Nephron (organoid): ENCODE measurements at regions not wholly inside any gene's neighbourhood (a gene's known extent, or its start where the extent isn't known, plus 50 kb on each side); places are given as distances from the start of the nearest gene placed in this dataset.

Experiments
- H3K27ac Mint-ChIP-seq, 3 experiments: 2 replicates each; pipeline ENCODE4 v1.8.0; 2020; ENCODE audit warnings: mixed read lengths in 3 of 3, mild to moderate bottlenecking in 2 of 3, moderate library complexity in 1 of 3
- H3K27me3 Mint-ChIP-seq: 2 replicates; pipeline ENCODE4 v1.8.0; 2021; ENCODE audit warnings: low read depth, mild to moderate bottlenecking, moderate library complexity, mixed read lengths
- H3K36me3 Mint-ChIP-seq: 2 replicates; pipeline ENCODE4 v1.8.0; 2020; ENCODE audit warnings: low read depth, mixed read lengths
- H3K4me1 Mint-ChIP-seq: 2 replicates; pipeline ENCODE4 v1.8.0; 2020; ENCODE audit warnings: mixed read lengths
- H3K4me3 Mint-ChIP-seq, 3 experiments: 2 replicates each; pipeline ENCODE4 v1.8.0; 2020; ENCODE audit warnings: mild to moderate bottlenecking in 3 of 3, mixed read lengths in 3 of 3, moderate library complexity in 2 of 3
- H3K9me3 Mint-ChIP-seq: 2 replicates; pipeline ENCODE4 v1.8.0; 2020; ENCODE audit warnings: mixed read lengths
- CTCF ChIP-seq, 3 experiments: fragments of 200-600 bp; sonication (generic); IDR thresholded peaks; one replicate each; pipeline ENCODE4 v1.5.0; 2021; ENCODE audit warnings: antibody characterized with exemption in 3 of 3; ENCODE audit not compliant: unreplicated experiment in 3 of 3

GRCh38 chr14:86936556-86936955 lies 1056.4 kb downstream of the GALC start:
- H3K36me3 Mint-ChIP-seq = no peaks in the 10 kb centered on the region
- H3K9me3 Mint-ChIP-seq = no peaks in the 10 kb centered on the region
- peak overlapping the region in 1 of 3 experiments; percentile 38 for H3K27ac Mint-ChIP-seq
- peaks cover 14% of the 10 kb centered on the region for H3K4me1 Mint-ChIP-seq
- TF ChIP-seq CTCF (IDR thresholded peaks at IDR 0.05; ENCODE audit: unreplicated experiment in 3 of 3) = no peak
- H3K27me3 Mint-ChIP-seq = no peaks in the 10 kb centered on the region
- H3K4me3 Mint-ChIP-seq = no peak overlapping the region

- H3K27ac Mint-ChIP-seq = peak overlapping the region; percentile 40 to 88 (median 73)
- no peak overlapping the region for H3K4me3 Mint-ChIP-seq
- TF ChIP-seq CTCF (IDR thresholded peaks at IDR 0.05; ENCODE audit: unreplicated experiment in 3 of 3) = no peak
- no peaks in the 10 kb centered on the region for H3K36me3 Mint-ChIP-seq
- H3K9me3 Mint-ChIP-seq = no peaks in the 10 kb centered on the region
- H3K4me1 Mint-ChIP-seq = peaks cover 19% of the 10 kb centered on the region
- H3K27me3 Mint-ChIP-seq = no peaks in the 10 kb centered on the region
Measured at GRCh38 chr14:86935241-86935885, 1057.6 kb downstream of the GALC start.

GRCh38 chr14:86933958-86934595 lies 1058.9 kb downstream of the GALC start:
- Mint-ChIP-seq H3K36me3 (no peaks in the 10 kb centered on the region), H3K9me3 (no peaks in the 10 kb centered on the region), H3K4me1 (peaks cover 22% of the 10 kb centered on the region), H3K27me3 (no peaks in the 10 kb centered on the region), H3K4me3 (no peak overlapping the region), H3K27ac (peak overlapping the region in 1 of 3 experiments; percentile 37)
- no peak for TF ChIP-seq CTCF (IDR thresholded peaks at IDR 0.05; ENCODE audit: unreplicated experiment in 3 of 3)

- Mint-ChIP-seq H3K4me3 (no peak overlapping the region), H3K4me1 (peaks cover 20% of the 10 kb centered on the region), H3K9me3 (no peaks in the 10 kb centered on the region), H3K27ac (no peak overlapping the region), H3K27me3 (no peaks in the 10 kb centered on the region), H3K36me3 (no peaks in the 10 kb centered on the region)
- TF ChIP-seq CTCF (IDR thresholded peaks at IDR 0.05; ENCODE audit: unreplicated experiment in 3 of 3) = no peak
Measured at GRCh38 chr14:86933460-86933859, 1059.5 kb downstream of the GALC start.

GRCh38 chr14:86915406-86915805 lies 1077.6 kb downstream of the GALC start:
- Mint-ChIP-seq H3K4me3 (no peak overlapping the region), H3K27me3 (peaks cover under 1% of the 10 kb centered on the region), H3K9me3 (no peaks in the 10 kb centered on the region), H3K36me3 (no peaks in the 10 kb centered on the region), H3K27ac (peak overlapping the region in 2 of 3 experiments; percentile 30 to 39), H3K4me1 (peaks cover 28% of the 10 kb centered on the region)
- no peak for TF ChIP-seq CTCF (IDR thresholded peaks at IDR 0.05; ENCODE audit: unreplicated experiment in 3 of 3)

GRCh38 chr14:86912709-86913108 lies 1080.3 kb downstream of the GALC start:
- TF ChIP-seq CTCF (IDR thresholded peaks at IDR 0.05; ENCODE audit: unreplicated experiment in 3 of 3) = no peak
- Mint-ChIP-seq H3K27ac (peak overlapping the region; percentile 29 to 92 (median 72)), H3K4me1 (peaks cover 34% of the 10 kb centered on the region)

More at GRCh38 chr14:86912709-86913108, 1080.3 kb downstream of the GALC start:
- no peaks in the 10 kb centered on the region for H3K36me3 Mint-ChIP-seq
- no peaks in the 10 kb centered on the region for H3K9me3 Mint-ChIP-seq
- no peak overlapping the region for H3K4me3 Mint-ChIP-seq
- peaks cover 3% of the 10 kb centered on the region for H3K27me3 Mint-ChIP-seq
